GM21526 (cell line): ENCODE measurements at regions not wholly inside any gene's neighbourhood (a gene's known extent, or its start where the extent isn't known, plus 50 kb on each side); places are given as distances from the start of the nearest gene placed in this dataset.
"Not testable (repeated sequence)": the region's sequence is repeated elsewhere in the genome, so short reads cannot be mapped to it uniquely, and the experiment has no call there.

ENCODE experiments used
- ATAC-seq: cut with Tn5 transposase; IDR thresholded peaks from one replicate; pipeline ENCODE4 v1.9.1; 2021; ENCODE audit warnings: moderate library complexity; ENCODE audit not compliant: unreplicated experiment, low FRiP score

DNA sequence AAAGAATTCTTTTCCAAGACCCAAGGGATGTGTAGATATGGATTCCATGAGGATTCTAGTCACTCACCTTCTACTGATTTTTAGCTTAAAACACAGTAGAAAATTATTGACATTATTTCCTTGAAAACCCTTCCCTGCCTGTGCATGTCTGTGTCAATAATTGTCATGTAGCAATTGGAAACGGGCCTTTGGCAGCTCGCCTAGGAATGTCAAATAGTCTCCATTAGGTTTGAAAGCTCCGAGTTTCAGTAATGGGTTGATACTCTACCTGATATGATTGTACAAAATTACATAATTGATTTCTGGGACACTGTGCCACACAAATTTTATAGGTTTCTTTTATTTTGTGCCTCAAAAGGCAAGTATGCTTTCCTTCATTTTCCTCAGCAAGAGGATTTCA lies 515.2 kb upstream of the ARID1B start:
- ATAC-seq, result no peak

DNA sequence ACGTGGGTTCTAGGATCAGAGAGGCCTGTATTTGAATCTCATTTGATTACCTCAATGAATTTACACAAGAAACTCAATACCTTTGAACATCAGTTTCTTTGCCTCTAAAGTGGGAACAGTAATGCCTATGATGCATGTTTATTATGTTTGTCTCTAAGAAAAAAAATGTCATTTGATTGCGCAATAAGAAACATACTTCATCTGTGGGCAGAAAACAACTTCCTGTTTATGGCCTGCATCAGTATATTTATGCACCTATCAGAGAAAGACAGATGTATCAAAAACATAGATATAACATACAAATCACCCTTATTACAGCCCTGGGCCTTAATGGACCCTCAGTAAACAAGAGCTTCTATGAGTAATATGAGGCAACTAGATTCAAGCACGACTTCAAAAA lies 516.4 kb upstream of the ARID1B start:
- no peak for ATAC-seq

DNA sequence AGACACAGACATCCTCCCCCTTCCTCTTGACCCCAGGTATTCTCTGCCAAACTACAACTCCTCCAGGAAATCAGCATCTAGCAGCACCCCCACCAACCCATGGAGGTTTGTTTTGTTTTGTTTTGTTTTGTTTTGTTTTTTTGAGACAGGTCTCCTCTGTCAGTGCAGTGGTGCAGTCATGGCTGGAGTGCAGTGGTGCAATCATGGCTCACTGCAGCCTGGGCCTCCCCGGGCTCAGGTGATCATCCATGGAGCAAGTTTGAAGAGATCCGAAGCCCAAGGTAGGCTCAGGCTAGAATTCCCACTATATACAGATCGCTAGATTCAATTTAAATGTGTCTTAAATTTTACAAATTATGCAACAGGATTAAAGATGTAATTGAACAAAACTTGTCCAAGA lies 518.2 kb upstream of the ARID1B start:
- no peak for ATAC-seq

DNA sequence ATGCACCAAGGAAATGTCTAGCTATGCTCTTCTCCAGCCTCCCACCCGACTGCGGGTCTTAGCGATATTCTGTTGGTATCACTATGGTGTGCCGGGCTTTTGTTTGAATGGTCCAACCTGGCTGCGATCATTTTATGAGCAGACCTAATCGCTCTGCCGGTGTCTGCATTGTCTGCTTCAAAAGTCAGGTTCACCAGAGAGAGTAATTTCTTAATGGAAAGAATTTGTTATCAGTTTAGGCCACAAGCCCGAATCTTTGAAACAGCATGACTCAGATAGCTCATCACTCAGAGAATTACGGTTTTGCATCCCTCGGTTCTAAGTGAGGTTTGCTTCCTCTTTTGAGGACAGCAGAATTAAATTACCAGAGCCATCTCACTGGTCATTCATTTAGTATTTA lies 521.0 kb upstream of the ARID1B start:
- ATAC-seq, result no peak

DNA sequence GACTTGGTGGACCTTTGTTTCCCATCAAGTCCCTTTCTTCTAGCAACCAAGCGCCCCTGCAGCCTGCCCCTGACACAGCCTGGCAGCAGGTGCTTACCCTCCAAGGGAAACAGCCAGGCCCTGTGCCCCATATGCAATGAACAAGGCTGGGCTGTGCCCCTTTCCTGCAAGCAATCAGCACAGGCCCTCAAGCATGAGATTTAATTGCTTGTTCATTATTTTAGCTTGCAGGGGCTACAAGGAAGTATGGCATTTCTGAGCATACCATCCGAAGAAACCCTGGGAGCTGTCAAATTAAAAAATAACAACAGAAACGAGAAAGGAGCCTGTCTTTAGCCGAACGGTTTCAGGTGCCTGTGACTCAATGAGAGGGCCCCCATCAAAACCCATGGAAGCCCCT lies 522.9 kb upstream of the ARID1B start:
- ATAC-seq, result no peak

DNA sequence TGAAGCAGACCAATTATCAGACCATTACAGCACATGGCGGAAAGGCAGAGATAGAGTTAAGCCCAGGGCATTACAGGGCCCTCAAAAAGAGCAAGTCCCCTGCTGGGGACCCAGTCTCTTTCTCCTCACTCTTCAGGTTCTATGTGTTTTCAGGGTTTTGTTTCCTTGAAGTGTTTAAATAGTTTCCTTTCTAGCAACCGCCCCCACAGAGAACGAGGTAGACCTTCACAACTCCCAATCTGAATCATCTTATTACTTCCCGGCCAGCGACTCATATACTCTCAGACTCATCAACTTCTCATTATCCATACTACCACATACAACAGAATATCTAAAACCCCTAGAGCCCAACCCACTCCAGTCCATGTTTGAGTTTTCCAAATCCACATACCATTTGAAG lies 526.6 kb upstream of the ARID1B start:
- ATAC-seq, result no peak

DNA sequence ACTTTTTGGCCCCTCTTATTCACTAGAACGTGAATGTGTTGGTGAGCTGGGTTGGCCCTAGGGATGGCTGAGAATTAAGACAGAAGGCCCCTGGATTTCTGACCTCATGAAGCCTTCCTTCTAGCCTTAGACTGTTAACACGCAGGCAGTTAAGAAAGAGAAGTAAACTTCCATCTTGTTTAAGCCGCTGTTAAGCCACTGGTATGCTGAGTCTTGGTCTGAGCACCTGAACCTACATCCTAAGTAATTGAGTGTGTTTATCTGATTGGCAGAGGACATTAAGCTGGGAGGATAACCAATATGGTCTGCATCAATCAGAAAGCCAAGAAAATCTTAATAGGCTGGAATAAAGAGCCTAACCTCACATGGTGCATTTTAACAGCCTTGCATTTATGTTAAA lies 535.0 kb upstream of the ARID1B start:
- ATAC-seq, result no peak

DNA sequence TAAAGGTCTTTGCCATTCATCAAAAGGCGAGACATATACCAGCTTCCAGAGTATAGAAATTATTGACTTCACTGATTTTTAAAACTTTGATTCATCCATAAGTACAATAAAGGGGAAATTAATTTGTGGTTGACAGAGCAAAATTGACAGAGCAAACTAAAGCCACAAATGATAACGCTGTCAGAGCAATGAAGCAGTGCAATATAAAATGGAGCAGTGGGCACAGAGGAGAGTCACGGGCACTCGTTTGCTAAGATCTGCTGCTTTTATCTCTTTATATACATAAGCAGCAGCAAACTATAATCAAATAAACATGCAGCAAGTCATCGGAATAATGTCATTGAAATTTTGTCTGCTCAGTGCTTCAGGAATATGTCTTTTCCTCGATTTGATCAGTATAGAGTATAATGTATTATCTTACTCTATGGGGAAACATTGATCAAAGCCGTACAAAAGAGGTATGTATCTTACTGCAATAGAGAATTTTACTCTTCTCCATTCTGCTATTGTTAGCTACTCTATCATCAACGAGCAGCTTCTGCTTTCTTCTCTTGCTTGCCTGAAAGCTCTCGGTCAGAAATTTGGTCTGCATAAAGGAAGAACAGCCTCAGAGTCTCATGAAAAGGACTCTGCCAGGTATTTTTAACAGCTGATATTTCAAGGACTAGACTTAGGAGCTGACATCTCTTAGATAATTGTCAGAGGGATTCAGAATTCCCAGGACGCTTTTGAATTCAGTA lies 546.0 kb upstream of the ARID1B start:
- ATAC-seq, result no peak

DNA sequence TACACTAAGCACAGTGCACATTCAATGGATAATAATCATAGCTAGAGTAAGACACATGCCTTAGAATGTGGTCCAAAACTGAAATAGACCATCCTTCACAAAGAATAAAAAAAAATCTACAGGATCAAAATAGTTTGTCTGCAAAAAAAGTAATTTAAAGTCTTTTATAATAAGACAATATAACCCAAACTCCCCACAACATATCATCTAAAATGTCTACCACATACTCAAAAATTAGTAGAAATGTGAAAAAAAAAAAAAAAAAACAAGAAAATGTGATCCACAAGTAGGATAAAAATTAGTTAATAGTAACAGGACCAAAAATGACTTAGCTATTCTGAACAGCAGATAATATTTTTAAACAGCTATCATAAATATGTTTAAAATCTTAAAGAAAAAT lies 557.2 kb upstream of the ARID1B start:
- no peak for ATAC-seq

DNA sequence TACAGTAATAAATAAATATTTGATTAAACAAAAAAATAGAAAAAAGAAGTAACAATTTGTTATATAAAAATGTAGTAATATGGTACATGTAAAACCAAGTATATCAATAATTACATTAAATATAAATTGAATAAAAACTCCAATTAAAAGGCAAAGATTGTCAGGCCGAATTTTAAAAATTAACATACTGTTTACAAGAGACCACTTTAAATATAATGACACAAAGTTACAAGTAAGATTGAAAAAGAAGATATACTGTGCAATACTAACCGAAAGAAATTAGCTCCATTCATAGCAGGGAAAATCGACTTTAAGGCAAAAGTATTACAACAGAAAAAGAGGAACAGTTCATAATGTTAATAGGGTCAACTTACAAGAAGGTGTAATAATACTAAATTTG lies 571.5 kb upstream of the ARID1B start:
- no peak for ATAC-seq

DNA sequence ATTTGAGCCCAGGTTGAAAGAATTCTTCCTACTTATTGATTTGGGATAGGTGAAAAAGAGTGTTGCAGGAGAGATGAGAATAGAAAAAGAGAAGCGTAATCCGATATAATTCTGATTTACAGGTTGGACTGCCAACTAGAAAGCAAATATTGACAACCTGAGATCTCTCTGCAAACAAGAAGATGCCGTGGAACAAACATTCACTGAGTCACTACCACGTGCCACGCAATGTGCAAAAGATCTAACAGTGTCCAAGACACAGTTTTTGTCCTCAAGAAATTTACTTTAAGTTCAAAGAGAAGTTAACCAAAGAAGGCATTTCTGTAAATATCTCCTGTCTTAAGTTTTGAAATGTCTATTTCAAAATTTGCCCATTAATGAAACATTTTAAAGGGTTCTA lies 578.0 kb upstream of the ARID1B start:
- no peak for ATAC-seq

DNA sequence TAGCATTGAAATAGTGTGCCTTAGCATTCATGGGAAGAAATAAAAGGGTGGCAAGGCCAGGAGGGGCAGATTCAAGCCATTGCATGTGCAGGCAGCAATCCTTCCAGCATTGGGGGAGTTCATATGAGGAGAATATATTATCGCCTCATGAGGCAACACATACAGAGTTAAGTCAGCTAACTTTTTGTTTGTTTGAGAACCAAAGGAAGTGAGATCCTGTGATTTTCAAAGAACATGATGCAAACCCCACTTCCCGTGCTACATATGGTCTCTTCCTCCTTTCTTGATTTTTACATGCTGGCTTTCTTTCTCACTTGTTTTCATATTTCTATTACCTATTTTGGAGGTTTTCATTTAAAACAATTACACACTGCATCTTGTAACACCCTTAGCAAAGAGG lies 579.7 kb upstream of the ARID1B start:
- ATAC-seq, result no peak

DNA sequence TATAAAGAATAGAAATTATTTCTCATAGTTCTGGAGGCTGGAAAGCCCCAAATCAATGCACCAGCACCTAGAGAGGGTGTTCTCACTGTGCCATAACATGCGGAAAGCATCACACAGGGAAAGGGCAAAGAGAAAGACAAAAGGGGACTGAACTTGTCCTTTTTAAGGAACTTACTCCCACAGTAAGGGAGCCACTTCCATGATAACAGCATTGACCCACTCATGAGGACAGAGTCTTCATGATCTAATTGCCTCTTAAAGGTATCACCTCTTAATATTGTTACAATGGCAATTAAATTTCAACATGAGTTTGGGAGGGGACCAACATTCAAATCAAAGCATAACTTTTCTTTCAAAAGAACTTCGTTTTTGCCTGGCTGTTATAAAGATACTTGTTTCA lies 582.2 kb upstream of the ARID1B start:
- no peak for ATAC-seq

DNA sequence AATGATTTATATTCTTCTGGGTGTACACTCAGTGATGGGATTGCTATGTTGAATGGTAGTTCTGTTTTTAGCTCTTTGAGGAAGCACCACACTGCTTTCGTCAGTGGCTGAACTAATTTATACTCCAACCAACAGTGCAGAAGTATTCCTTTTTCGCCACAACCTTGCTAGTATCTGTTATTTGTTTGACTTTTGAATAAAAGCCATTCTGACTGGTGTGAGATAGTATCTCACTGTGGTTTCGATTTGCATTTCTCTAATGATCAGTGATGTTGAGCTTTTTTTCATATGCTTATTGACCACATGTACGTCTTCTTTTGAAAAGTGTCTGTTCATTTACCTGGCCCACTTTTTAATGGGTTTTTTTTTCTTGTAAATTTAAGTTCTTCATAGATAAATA lies 583.8 kb upstream of the ARID1B start:
- ATAC-seq, result no peak

DNA sequence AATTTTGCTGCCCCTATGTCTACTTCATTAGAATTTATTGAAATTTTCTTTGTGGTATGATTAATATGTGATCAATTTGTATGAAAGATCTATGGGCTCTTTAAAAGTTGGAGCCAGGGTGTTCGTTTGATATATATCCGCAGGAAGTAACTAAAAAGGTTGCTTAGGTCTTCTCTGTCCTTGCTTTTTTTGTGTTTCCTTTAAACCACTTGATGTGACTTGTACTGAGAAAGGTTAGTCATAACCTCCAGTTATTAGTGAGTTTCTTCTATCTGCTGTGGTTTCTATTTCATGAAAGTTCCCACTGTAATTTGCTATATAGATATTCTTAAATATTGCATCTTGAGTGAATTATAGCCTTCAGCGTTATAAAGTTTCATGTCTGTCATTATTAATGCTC lies 585.3 kb upstream of the ARID1B start:
- ATAC-seq, result peak; percentile 63

DNA sequence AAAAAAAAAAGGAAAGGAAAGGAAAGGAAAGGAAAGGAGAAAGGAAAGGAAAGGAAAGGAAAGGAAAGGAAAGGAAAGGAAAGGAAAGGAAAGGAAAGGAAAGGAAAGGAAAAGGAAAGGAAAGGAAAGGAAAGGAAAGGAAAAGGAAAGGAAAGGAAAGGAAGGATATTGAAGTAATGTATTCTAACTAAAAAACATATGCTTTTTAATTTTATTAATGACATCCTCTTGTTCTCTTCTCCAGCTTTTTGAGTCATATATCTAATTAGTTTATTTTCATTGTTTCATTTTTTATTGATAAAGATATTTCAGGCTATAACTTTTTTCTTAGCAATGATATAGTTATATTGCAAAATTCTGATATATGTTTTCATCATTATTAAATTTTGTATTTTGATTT lies 585.8 kb upstream of the ARID1B start:
- ATAC-seq, result not testable (repeated sequence)

DNA sequence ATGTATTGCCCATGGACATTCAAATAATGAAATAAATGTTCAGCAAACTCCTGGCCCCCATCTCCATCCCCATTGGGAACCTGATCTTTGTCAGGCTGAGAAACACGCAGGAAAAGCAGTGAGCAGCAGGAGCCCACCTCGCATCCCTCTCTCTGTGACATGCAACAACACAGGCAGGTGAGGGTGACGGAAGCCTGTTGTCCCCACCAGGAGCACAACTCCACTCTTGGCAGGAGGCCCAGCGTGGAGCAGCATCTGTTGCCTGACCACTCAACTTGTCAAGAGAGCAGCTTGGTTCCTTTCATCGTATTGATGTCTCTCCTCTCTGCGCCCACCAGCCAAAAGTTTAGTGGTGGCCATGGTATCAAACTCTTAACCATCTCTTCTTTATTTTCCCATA lies 586.9 kb upstream of the ARID1B start:
- no peak for ATAC-seq

DNA sequence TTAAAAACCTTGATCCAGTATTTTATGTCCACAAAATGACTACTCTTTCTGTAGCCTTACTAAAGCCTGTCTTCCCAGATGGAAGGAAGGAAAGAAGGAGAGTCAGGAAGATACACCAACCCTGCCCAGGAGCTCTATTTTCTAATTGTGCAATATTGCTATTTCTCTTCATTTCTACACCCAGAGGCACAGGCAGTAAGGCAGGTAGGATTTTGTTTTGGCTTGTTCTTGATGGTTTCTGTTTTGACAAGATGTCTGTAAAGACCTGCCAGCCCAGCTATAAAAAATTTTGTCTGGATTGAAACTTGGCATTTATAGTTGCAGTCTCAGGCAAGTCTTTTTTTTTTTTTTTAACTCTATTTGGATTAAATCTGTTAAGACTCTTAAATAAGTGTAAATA lies 587.5 kb upstream of the ARID1B start:
- no peak for ATAC-seq

DNA sequence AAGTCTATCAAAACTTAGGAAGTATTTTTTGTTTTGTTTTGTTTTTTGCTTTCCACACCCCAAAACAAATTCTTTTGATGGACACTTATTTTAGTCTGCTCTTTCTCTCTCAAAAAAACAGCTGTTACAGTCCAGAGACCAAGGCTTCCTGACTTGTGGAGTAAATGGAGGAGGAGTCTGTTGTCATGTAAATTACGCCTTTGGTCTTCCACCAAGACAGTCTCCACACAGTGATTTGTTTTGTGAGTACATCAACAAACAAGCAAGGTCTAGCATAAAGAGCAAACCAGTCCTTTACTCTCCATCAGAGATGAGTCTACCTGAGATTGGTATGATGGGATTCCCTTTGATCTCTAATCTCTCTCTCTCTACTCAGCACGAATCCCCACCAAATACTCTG lies 588.0 kb upstream of the ARID1B start:
- ATAC-seq, result no peak

DNA sequence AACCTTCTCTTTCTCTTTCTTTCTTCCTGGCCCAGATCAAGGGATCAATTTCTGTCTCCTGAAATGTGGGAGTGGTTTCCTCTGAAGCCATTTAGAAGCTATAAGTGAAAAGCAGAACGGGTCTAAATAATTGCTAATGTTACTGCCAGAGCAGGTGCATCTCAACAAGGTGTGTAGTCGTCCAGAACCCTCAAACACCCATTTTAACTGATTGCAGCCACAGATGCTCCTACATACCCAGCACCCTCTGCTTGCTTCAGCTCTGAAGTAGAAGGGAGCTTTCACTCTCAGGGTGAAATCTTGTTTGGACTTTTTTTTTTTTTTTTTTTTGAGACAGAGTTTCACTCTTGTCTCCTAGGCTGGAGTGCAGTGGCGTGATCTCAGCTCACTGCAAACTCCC lies 592.1 kb upstream of the ARID1B start:
- ATAC-seq, result no peak

DNA sequence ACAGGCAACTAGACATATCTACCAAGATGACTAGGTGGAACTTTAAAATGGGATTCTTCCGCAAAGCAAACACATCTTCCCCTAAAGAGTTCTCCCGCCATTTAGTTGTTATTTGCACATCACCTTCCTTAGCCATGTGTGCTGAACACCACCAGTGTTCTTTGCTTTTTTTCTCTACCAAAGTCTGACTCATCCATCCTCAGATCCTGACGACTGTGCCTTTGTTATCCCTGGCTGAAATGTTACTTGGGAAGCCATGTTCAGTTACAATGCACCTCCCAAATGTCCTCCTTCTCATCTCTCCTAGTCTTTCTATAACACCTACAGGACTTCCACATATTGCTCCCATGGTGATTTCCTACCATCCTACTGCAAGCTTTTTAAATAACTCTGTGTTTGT lies 593.5 kb upstream of the ARID1B start:
- ATAC-seq, result no peak

DNA sequence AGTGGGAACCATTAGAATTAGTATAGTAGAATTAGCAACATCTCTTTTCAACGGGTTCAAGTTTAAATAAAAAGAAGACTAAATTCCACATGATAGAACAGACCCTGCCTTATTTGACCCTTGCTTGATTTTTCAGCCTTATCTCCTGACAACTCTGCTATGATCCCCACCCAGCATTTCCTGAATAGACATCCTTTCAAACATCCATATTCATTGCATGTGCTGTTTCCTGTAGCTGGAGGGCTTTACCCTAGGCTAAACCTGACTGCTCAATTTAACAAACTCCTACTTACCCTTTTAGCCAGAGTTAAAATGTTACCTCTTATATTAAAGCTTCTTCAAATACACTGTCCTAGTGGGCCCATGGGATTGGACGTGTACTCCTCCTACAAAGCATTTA lies 594.8 kb upstream of the ARID1B start:
- ATAC-seq, result no peak

DNA sequence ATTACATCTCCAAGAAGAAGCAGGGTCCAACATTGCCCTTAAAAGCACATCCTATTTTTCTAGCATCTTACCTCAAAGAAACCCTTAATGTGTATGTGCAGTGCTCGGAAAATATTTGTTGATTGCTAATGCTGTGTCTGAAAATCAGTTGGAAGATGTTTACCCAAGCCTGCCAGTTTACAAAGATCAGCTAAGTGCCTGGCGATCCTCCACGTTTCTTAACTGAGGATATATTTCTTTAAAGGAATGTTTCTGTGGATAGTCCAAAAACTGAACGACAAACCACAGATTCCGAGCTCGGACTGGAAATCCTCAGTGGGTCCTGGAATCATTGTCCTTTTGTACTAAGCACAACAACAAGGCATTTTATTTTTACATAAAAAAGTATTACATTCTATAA lies 595.7 kb upstream of the ARID1B start:
- ATAC-seq, result no peak
